ENCODE measurements at regions not wholly inside any gene's neighbourhood (a gene's known extent, or its start where the extent isn't known, plus 50 kb on each side); places are given as distances from the start of the nearest gene placed in this dataset.
"Not testable (repeated sequence)": the region's sequence is repeated elsewhere in the genome, so short reads cannot be mapped to it uniquely, and the experiment has no call there.

- H3K27ac Mint-ChIP-seq = no peak overlapping the region
- H3K36me3 Mint-ChIP-seq (ENCODE audit: insufficient read depth) = no peaks in the 10 kb centered on the region
- DNase-seq (ENCODE audit: low spot score, unreplicated experiment) = no peak
- H3K27me3 Mint-ChIP-seq = no peaks in the 10 kb centered on the region
- H3K4me3 Mint-ChIP-seq (ENCODE audit: low read depth) = no peak overlapping the region
- TF ChIP-seq CTCF (IDR thresholded peaks at IDR 0.05; ENCODE audit: unreplicated experiment) = no peak
- peaks cover 21% of the 10 kb centered on the region for H3K4me1 Mint-ChIP-seq (ENCODE audit: low read depth)
- H3K9me3 Mint-ChIP-seq (ENCODE audit: low read depth) = peaks cover 5% of the 10 kb centered on the region
These were observed 712.1 kb downstream of the MECOM start for GRCh38 chr3:168951368-168951767.

- H3K9me3 Mint-ChIP-seq (ENCODE audit: low read depth) = peaks cover 5% of the 10 kb centered on the region
- H3K36me3 Mint-ChIP-seq (ENCODE audit: insufficient read depth) = no peaks in the 10 kb centered on the region
- peaks cover 21% of the 10 kb centered on the region for H3K4me1 Mint-ChIP-seq (ENCODE audit: low read depth)
- H3K27ac Mint-ChIP-seq = no peak overlapping the region
- TF ChIP-seq CTCF (IDR thresholded peaks at IDR 0.05; ENCODE audit: unreplicated experiment) = no peak
- no peak for DNase-seq (ENCODE audit: low spot score, unreplicated experiment)
- no peak overlapping the region for H3K4me3 Mint-ChIP-seq (ENCODE audit: low read depth)
- no peaks in the 10 kb centered on the region for H3K27me3 Mint-ChIP-seq
These were observed 712.9 kb downstream of the MECOM start for GRCh38 chr3:168950622-168951021.

GRCh38 chr3:168939651-168940238, 723.8 kb downstream of the MECOM start:
- peaks cover 15% of the 10 kb centered on the region for H3K9me3 Mint-ChIP-seq (ENCODE audit: low read depth)
- DNase-seq (ENCODE audit: low spot score, unreplicated experiment) = no peak
- no peaks in the 10 kb centered on the region for H3K4me1 Mint-ChIP-seq (ENCODE audit: low read depth)

GRCh38 chr3:168933614-168934013, 729.9 kb downstream of the MECOM start:
- TF ChIP-seq CTCF (IDR thresholded peaks at IDR 0.05; ENCODE audit: unreplicated experiment) = no peak
- H3K27ac Mint-ChIP-seq = no peak overlapping the region

More at GRCh38 chr3:168939651-168940238, 723.8 kb downstream of the MECOM start:
- Mint-ChIP-seq H3K4me3 (ENCODE audit: low read depth) (no peak overlapping the region), H3K36me3 (ENCODE audit: insufficient read depth) (peaks cover 5% of the 10 kb centered on the region), H3K27me3 (no peaks in the 10 kb centered on the region), H3K27ac (no peak overlapping the region)
- TF ChIP-seq CTCF (IDR thresholded peaks at IDR 0.05; ENCODE audit: unreplicated experiment) = no peak

GRCh38 chr3:168929997-168930396, 733.5 kb downstream of the MECOM start:
- H3K36me3 Mint-ChIP-seq (ENCODE audit: insufficient read depth) = peaks cover 24% of the 10 kb centered on the region
- H3K27me3 Mint-ChIP-seq; H3K27ac Mint-ChIP-seq; H3K4me3 Mint-ChIP-seq (ENCODE audit: low read depth); DNase-seq (ENCODE audit: low spot score, unreplicated experiment): not testable (repeated sequence)
- peaks cover 28% of the 10 kb centered on the region for H3K4me1 Mint-ChIP-seq (ENCODE audit: low read depth)
- H3K9me3 Mint-ChIP-seq (ENCODE audit: low read depth) = peaks cover 42% of the 10 kb centered on the region

More at GRCh38 chr3:168933614-168934013, 729.9 kb downstream of the MECOM start:
- H3K9me3 Mint-ChIP-seq (ENCODE audit: low read depth) = peaks cover 56% of the 10 kb centered on the region
- no peak overlapping the region for H3K4me3 Mint-ChIP-seq (ENCODE audit: low read depth)
- no peaks in the 10 kb centered on the region for H3K27me3 Mint-ChIP-seq
- no peak for DNase-seq (ENCODE audit: low spot score, unreplicated experiment)
- H3K36me3 Mint-ChIP-seq (ENCODE audit: insufficient read depth) = peaks cover 28% of the 10 kb centered on the region
- no peaks in the 10 kb centered on the region for H3K4me1 Mint-ChIP-seq (ENCODE audit: low read depth)

GRCh38 chr3:168926426-168926825, 737.1 kb downstream of the MECOM start:
- Mint-ChIP-seq H3K4me1 (ENCODE audit: low read depth) (peaks cover 30% of the 10 kb centered on the region), H3K27ac (peak overlapping the region; percentile 57), H3K27me3 (no peaks in the 10 kb centered on the region), H3K4me3 (ENCODE audit: low read depth) (peak overlapping the region; percentile 18), H3K36me3 (ENCODE audit: insufficient read depth) (peaks cover 13% of the 10 kb centered on the region), H3K9me3 (ENCODE audit: low read depth) (peaks cover 18% of the 10 kb centered on the region)
- no peak for TF ChIP-seq CTCF (IDR thresholded peaks at IDR 0.05; ENCODE audit: unreplicated experiment)
- no peak for DNase-seq (ENCODE audit: low spot score, unreplicated experiment)

Measured in progenitor cell of endocrine pancreas (in vitro differentiated cells).